Fibroblast of lung (primary cell): ENCODE measurements at regions not wholly inside any gene's neighbourhood (a gene's known extent, or its start where the extent isn't known, plus 50 kb on each side); places are given as distances from the start of the nearest gene placed in this dataset.

ENCODE experiments used
- DNase-seq, 2 donors: peaks; one replicate each; pipeline versions ENCODE4 v3.0.0 to v3.0.0-alpha.2; 2010; ENCODE audit warnings: low read depth in 2 of 2
- H2AFZ ChIP-seq: 2 replicates; pipeline ENCODE4 v1.5.1; 2012; ENCODE audit warnings: low read length, control low read depth, inconsistent platforms
- H3K27ac ChIP-seq: 2 replicates; pipeline ENCODE4 v1.5.1; 2011; ENCODE audit warnings: low read length, control low read depth; ENCODE audit not compliant: insufficient read depth
- H3K27me3 ChIP-seq: 2 replicates; pipeline ENCODE4 v1.5.1; 2011; ENCODE audit warnings: mild to moderate bottlenecking, low read length; ENCODE audit not compliant: control insufficient read depth, insufficient read depth
- H3K36me3 ChIP-seq: 2 replicates; pipeline ENCODE4 v1.5.1; 2011; ENCODE audit warnings: low read length; ENCODE audit not compliant: control insufficient read depth, insufficient read depth
- H3K4me1 ChIP-seq: 2 replicates; pipeline ENCODE4 v1.5.1; 2011; ENCODE audit warnings: low read length; ENCODE audit not compliant: control insufficient read depth, insufficient read depth; ENCODE audit errors: extremely low read depth
- H3K4me2 ChIP-seq: 2 replicates; pipeline ENCODE4 v1.5.1; 2011; ENCODE audit warnings: low read length, control low read depth; ENCODE audit not compliant: insufficient read depth; ENCODE audit errors: extremely low read depth
- H3K4me3 ChIP-seq, 4 experiments: fragments of 200-600 bp in 1 of 4; sonication (generic) in 1 of 4; replicated peaks in 1 of 4; 2 replicates each; pipeline ENCODE4 v1.5.1; 2011 to 2016; ENCODE audit warnings: low read length in 4 of 4, low read depth in 3 of 4, mild to moderate bottlenecking in 3 of 4, control low read depth in 2 of 4, inconsistent platforms in 1 of 4, mixed read lengths in 1 of 4; ENCODE audit not compliant: insufficient read depth in 1 of 4; ENCODE audit errors: control extremely low read depth in 1 of 4
- H3K79me2 ChIP-seq: 2 replicates; pipeline ENCODE4 v1.5.1; 2012; ENCODE audit warnings: mild to moderate bottlenecking, low read length, inconsistent platforms; ENCODE audit not compliant: control insufficient read depth, insufficient read depth
- H3K9ac ChIP-seq: 2 replicates; pipeline ENCODE4 v1.5.1; 2011; ENCODE audit warnings: mild to moderate bottlenecking, low read length, control low read depth; ENCODE audit not compliant: insufficient read depth
- H3K9me3 ChIP-seq: 2 replicates; pipeline ENCODE4 v1.5.1; 2012; ENCODE audit warnings: low read depth, low read length; ENCODE audit not compliant: control insufficient read depth, insufficient read depth
- H4K20me1 ChIP-seq: 2 replicates; pipeline ENCODE4 v1.5.1; 2011; ENCODE audit warnings: low read length; ENCODE audit not compliant: control insufficient read depth, insufficient read depth; ENCODE audit errors: extremely low read depth
- EZH2 ChIP-seq: IDR thresholded peaks from 2 replicates; pipeline ENCODE4 v1.5.1; 2012; ENCODE audit warnings: low read length, control low read depth, mild to moderate bottlenecking; ENCODE audit errors: missing control alignments
- TF ChIP-seq, protein P1 (sequence below), 2 donors: IDR thresholded peaks in 1 of 2; conservative IDR thresholded peaks in 1 of 2; 1 replicate in 1 of 2; 2 replicates in 1 of 2; pipeline ENCODE4 v1.5.1; 2011 to 2012; ENCODE audit warnings: low read length in 2 of 2, control low read depth in 1 of 2, inconsistent platforms in 1 of 2, low read depth in 1 of 2, mild to moderate bottlenecking in 1 of 2

DNA sequence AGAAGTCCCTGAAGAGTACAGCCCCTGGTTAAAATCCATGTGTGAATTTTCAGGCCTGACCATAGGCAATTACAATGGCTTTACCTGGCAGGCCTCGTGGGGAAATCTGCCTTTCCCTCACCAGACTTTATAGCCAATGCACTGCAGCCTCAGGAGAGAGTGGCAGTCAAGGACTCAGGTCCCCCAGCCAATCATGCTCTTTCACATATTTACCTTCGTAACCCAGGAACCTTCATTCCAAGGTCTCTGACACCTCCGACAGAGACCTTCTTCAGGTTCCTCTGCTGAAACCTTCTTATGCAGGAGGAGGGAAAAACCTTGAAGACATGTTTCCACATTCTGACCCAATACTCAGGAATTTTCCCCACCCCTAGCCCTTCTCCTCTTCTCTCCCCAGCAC lies 118.9 kb downstream of the FASLG start:
- Histone ChIP-seq H3K79me2 (no peaks in the 10 kb centered on the region), H3K36me3 (no peaks in the 10 kb centered on the region), H3K4me3 (no peak overlapping the region), H4K20me1 (no peaks in the 10 kb centered on the region), H3K4me1 (no peaks in the 10 kb centered on the region), H3K9me3 (no peaks in the 10 kb centered on the region), H3K27me3 (no peaks in the 10 kb centered on the region), H3K9ac (no peak overlapping the region), H3K27ac (no peak overlapping the region), H3K4me2 (no peak overlapping the region), H2AFZ (no peak overlapping the region)
- no peak for DNase-seq
- TF ChIP-seq, protein P1, sequence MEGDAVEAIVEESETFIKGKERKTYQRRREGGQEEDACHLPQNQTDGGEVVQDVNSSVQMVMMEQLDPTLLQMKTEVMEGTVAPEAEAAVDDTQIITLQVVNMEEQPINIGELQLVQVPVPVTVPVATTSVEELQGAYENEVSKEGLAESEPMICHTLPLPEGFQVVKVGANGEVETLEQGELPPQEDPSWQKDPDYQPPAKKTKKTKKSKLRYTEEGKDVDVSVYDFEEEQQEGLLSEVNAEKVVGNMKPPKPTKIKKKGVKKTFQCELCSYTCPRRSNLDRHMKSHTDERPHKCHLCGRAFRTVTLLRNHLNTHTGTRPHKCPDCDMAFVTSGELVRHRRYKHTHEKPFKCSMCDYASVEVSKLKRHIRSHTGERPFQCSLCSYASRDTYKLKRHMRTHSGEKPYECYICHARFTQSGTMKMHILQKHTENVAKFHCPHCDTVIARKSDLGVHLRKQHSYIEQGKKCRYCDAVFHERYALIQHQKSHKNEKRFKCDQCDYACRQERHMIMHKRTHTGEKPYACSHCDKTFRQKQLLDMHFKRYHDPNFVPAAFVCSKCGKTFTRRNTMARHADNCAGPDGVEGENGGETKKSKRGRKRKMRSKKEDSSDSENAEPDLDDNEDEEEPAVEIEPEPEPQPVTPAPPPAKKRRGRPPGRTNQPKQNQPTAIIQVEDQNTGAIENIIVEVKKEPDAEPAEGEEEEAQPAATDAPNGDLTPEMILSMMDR (conservative IDR thresholded peaks at IDR 0.05 in 1 of 2, IDR thresholded peaks at IDR 0.05 in 1 of 2; ENCODE audit: low read depth in 1 of 2, low read length in 2 of 2) = no peak
- TF ChIP-seq EZH2 = no peak

DNA sequence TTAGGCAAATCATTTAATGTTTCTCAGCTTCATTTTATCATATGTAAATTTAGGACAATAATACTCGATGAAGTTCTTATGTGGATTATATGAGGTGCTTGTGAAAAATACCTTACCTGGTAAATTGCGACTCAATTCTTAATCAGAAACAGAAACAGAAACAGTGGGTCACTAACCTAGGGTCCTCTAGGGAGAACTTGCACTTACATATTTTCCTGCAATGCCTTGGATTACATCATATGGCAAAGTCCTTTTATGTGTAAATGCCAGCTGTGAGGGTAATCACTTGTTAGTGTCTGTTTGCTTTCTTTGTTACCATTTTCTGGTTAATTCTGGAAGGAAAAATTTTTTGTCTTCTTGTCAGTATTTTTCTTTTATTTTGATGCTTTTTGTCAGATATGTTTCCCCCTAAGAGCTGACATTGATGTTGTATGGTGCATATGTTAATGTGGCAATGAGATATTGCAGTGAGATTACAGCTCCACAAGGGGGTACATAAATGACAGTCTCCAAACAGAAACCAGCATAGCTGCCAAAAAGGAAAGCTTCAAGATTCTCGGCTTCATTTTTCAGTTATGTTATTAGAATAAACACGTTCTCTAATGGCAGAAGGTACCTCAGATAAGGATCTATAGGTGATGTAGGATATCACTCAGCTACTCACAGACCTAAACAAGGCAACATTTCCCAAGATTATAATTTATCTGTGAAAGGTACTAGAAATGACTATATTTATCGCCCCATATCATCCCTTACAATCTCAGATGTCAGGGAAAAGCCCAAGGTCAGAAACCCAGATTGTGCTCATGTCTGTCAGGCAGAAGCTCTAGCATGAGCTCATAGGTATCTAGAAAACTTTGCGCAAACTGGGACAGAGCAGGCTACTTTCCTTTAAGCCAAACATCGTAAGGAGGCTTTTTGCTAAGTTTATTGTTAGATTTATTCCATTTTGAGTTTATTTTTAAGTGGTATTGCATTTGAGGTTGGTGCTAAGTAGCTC lies 119.9 kb downstream of the FASLG start:
- Histone ChIP-seq H3K79me2 (no peaks in the 10 kb centered on the region), H3K9me3 (no peaks in the 10 kb centered on the region), H3K27ac (no peak overlapping the region), H3K4me1 (no peaks in the 10 kb centered on the region), H3K9ac (no peak overlapping the region), H3K4me3 (no peak overlapping the region), H3K4me2 (peak overlapping the region; percentile 42), H3K36me3 (no peaks in the 10 kb centered on the region), H2AFZ (no peak overlapping the region), H4K20me1 (no peaks in the 10 kb centered on the region), H3K27me3 (no peaks in the 10 kb centered on the region)
- DNase-seq = peak in 1 of 2 donors; percentile 54
- TF ChIP-seq, protein P1 (conservative IDR thresholded peaks at IDR 0.05 in 1 of 2, IDR thresholded peaks at IDR 0.05 in 1 of 2; ENCODE audit: low read depth in 1 of 2, low read length in 2 of 2) = no peak
- no peak for TF ChIP-seq EZH2

DNA sequence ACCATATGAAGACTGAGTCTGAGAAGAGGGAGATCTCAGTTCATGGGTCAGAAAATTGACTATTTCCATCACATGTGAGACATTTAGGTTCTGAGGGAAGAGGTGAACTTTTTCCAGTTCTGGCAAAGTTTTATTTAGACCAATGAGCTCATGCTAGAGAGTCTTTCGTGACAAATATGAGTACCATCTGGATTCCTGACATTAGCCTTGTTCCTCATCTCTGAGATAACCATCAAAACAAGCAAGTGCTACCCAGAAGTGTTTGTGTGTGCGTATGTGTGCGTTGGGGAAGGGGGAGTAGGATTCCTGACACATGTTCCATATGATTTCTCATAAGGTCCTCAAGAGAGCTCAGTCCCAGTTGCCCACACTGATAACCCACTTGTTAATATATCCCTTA lies 120.6 kb downstream of the FASLG start:
- no peak overlapping the region for H3K27ac ChIP-seq
- no peaks in the 10 kb centered on the region for H3K36me3 ChIP-seq

More for the DNA sequence above, 120.6 kb downstream of the FASLG start:
- no peaks in the 10 kb centered on the region for H3K27me3 ChIP-seq
- DNase-seq = peak in 1 of 2 donors; percentile 90
- no peak for TF ChIP-seq EZH2
- TF ChIP-seq, protein P1 (conservative IDR thresholded peaks at IDR 0.05 in 1 of 2, IDR thresholded peaks at IDR 0.05 in 1 of 2; ENCODE audit: low read depth in 1 of 2, low read length in 2 of 2) = no peak
- no peaks in the 10 kb centered on the region for H3K79me2 ChIP-seq
- H2AFZ ChIP-seq = no peak overlapping the region
- no peaks in the 10 kb centered on the region for H3K4me1 ChIP-seq
- no peak overlapping the region for H3K9ac ChIP-seq
- peak overlapping the region; percentile 42 for H3K4me2 ChIP-seq
- H4K20me1 ChIP-seq = no peaks in the 10 kb centered on the region
- no peak overlapping the region for H3K4me3 ChIP-seq
- no peaks in the 10 kb centered on the region for H3K9me3 ChIP-seq
